Stimulated activated CD4-positive, alpha-beta T cell treated with anti-CD3 and anti-CD28 coated beads, Interleukin-15, amount 100 ng/mL, for 24 hours (primary cell): ENCODE measurements at regions not wholly inside any gene's neighbourhood (a gene's known extent, or its start where the extent isn't known, plus 50 kb on each side); places are given as distances from the start of the nearest gene placed in this dataset.
"Not testable (repeated sequence)": the region's sequence is repeated elsewhere in the genome, so short reads cannot be mapped to it uniquely, and the experiment has no call there.

Experiments used
- DNase-seq: peaks from one replicate; pipeline ENCODE4 v3.0.0-alpha.2; 2020

GRCh38 chr2:146734821-146735190 is 1110.0 kb upstream of the ACVR2A start:
- no peak for DNase-seq

GRCh38 chr2:146734042-146734820 is 1110.6 kb upstream of the ACVR2A start:
- DNase-seq = no peak

GRCh38 chr2:146730882-146731281 is 1113.9 kb upstream of the ACVR2A start:
- no peak for DNase-seq

- DNase-seq = no peak
Measured at GRCh38 chr2:146721486-146721885, 1123.3 kb upstream of the ACVR2A start.

- no peak for DNase-seq
Measured at GRCh38 chr2:146720170-146720569, 1124.7 kb upstream of the ACVR2A start.

GRCh38 chr2:146716591-146716990 is 1128.2 kb upstream of the ACVR2A start:
- no peak for DNase-seq

- no peak for DNase-seq
Measured at GRCh38 chr2:146709004-146709403, 1135.8 kb upstream of the ACVR2A start.

GRCh38 chr2:146701183-146701582 is 1143.6 kb upstream of the ACVR2A start:
- no peak for DNase-seq

- no peak for DNase-seq
Measured at GRCh38 chr2:146697307-146697706, 1147.5 kb upstream of the ACVR2A start.

GRCh38 chr2:146696787-146697186 is 1148.0 kb upstream of the ACVR2A start:
- not testable (repeated sequence) for DNase-seq

GRCh38 chr2:146681991-146682390 is 1162.8 kb upstream of the ACVR2A start:
- DNase-seq = no peak

GRCh38 chr2:146678516-146678915 is 1166.3 kb upstream of the ACVR2A start:
- no peak for DNase-seq

GRCh38 chr2:146677280-146677679 is 1167.5 kb upstream of the ACVR2A start:
- DNase-seq = no peak

- no peak for DNase-seq
Measured at GRCh38 chr2:146669735-146670134, 1175.1 kb upstream of the ACVR2A start.

- DNase-seq = no peak
Measured at GRCh38 chr2:146666340-146666739, 1178.5 kb upstream of the ACVR2A start.

- DNase-seq = no peak
Measured at GRCh38 chr2:146665800-146666199, 1179.0 kb upstream of the ACVR2A start.

- no peak for DNase-seq
Measured at GRCh38 chr2:146661473-146662096, 1183.2 kb upstream of the ACVR2A start.

- DNase-seq = no peak
Measured at GRCh38 chr2:146659976-146660375, 1184.9 kb upstream of the ACVR2A start.

GRCh38 chr2:146652311-146652710 is 1192.5 kb upstream of the ACVR2A start:
- no peak for DNase-seq

GRCh38 chr2:146651361-146651760 is 1193.5 kb upstream of the ACVR2A start:
- no peak for DNase-seq

GRCh38 chr2:146642066-146642465 is 1202.8 kb upstream of the ACVR2A start:
- DNase-seq = no peak

GRCh38 chr2:146634230-146635097 is 1210.4 kb upstream of the ACVR2A start:
- DNase-seq = no peak

GRCh38 chr2:146633159-146633558 is 1211.7 kb upstream of the ACVR2A start:
- no peak for DNase-seq

GRCh38 chr2:146632707-146633106 is 1212.1 kb upstream of the ACVR2A start:
- DNase-seq = no peak
